ENCODE measurements at regions not wholly inside any gene's neighbourhood (a gene's known extent, or its start where the extent isn't known, plus 50 kb on each side); places are given as distances from the start of the nearest gene placed in this dataset.

DNA sequence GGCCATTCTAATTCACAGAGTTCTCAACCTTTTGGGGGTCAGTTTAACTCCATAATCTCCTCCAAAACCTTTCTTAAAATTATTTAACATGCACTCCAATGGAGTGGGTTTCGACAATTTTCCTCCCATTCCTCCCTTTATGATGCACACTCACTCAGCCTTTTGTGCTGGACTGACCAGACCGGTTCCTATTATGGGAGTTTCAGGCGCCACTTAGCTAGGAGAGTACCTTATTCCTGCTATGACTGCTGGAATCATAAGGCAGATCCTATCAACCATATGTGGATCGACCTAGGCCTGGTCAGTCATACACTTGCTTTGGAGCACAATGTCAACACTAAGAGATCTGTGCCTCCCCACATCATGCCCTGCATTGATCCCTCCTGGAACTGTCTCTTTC is 63.9 kb upstream of the MOCS1 start:
- TF ChIP-seq LCORL (IDR thresholded peaks at IDR 0.05), result no peak
- no peak for TF ChIP-seq LCORL (CRISPR knock-in tag; IDR thresholded peaks at IDR 0.05)
- TF ChIP-seq POLR2AphosphoS5 (IDR thresholded peaks at IDR 0.05; ENCODE audit: low read depth, low read length), result no peak
- TF ChIP-seq SOX6 (IDR thresholded peaks at IDR 0.05), result no peak
- TF ChIP-seq SOX6 (CRISPR knock-in tag; IDR thresholded peaks at IDR 0.05), result no peak
- TF ChIP-seq PHB2 (IDR thresholded peaks at IDR 0.05; ENCODE audit: partially characterized antibody), result no peak
- TF ChIP-seq EZH2 (conservative IDR thresholded peaks at IDR 0.05; ENCODE audit: low read depth, low read length), result no peak
- TF ChIP-seq MEIS1 (CRISPR knock-in tag; IDR thresholded peaks at IDR 0.05; ENCODE audit: borderline replicate concordance), result no peak
- no peak for TF ChIP-seq SAFB2 (CRISPR knock-in tag; IDR thresholded peaks at IDR 0.05; ENCODE audit: borderline replicate concordance, low read depth)
- no peak for TF ChIP-seq ZSCAN22 (CRISPR knock-in tag; IDR thresholded peaks at IDR 0.05)
- TF ChIP-seq FOXM1 (CRISPR knock-in tag; IDR thresholded peaks at IDR 0.05), result no peak
- TF ChIP-seq ETV6 (CRISPR knock-in tag; conservative IDR thresholded peaks at IDR 0.05), result no peak
- TF ChIP-seq PHF20 (CRISPR knock-in tag; IDR thresholded peaks at IDR 0.05), result no peak
- TF ChIP-seq, protein P1, sequence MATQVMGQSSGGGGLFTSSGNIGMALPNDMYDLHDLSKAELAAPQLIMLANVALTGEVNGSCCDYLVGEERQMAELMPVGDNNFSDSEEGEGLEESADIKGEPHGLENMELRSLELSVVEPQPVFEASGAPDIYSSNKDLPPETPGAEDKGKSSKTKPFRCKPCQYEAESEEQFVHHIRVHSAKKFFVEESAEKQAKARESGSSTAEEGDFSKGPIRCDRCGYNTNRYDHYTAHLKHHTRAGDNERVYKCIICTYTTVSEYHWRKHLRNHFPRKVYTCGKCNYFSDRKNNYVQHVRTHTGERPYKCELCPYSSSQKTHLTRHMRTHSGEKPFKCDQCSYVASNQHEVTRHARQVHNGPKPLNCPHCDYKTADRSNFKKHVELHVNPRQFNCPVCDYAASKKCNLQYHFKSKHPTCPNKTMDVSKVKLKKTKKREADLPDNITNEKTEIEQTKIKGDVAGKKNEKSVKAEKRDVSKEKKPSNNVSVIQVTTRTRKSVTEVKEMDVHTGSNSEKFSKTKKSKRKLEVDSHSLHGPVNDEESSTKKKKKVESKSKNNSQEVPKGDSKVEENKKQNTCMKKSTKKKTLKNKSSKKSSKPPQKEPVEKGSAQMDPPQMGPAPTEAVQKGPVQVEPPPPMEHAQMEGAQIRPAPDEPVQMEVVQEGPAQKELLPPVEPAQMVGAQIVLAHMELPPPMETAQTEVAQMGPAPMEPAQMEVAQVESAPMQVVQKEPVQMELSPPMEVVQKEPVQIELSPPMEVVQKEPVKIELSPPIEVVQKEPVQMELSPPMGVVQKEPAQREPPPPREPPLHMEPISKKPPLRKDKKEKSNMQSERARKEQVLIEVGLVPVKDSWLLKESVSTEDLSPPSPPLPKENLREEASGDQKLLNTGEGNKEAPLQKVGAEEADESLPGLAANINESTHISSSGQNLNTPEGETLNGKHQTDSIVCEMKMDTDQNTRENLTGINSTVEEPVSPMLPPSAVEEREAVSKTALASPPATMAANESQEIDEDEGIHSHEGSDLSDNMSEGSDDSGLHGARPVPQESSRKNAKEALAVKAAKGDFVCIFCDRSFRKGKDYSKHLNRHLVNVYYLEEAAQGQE (IDR thresholded peaks at IDR 0.05; ENCODE audit: borderline replicate concordance in 1 of 2, low read depth in 1 of 2, low read length in 2 of 2), result no peak
